Epithelial cell of esophagus (primary cell): ENCODE measurements at regions not wholly inside any gene's neighbourhood (a gene's known extent, or its start where the extent isn't known, plus 50 kb on each side); places are given as distances from the start of the nearest gene placed in this dataset.
"Not testable (repeated sequence)": the region's sequence is repeated elsewhere in the genome, so short reads cannot be mapped to it uniquely, and the experiment has no call there.

Experiments used
- DNase-seq: peaks from one replicate; pipeline ENCODE4 v3.0.0; 2010; ENCODE audit warnings: low read depth
- H3K4me3 ChIP-seq: 2 replicates; pipeline ENCODE4 v1.5.1; 2011; ENCODE audit warnings: mild to moderate bottlenecking, low read length, control low read depth
- TF ChIP-seq, protein P1 (sequence below): IDR thresholded peaks from 2 replicates; pipeline ENCODE4 v1.5.1; 2011; ENCODE audit warnings: low read depth, mild to moderate bottlenecking, low read length, control low read depth, inconsistent platforms; ENCODE audit not compliant: insufficient read depth; ENCODE audit errors: missing control alignments

DNA sequence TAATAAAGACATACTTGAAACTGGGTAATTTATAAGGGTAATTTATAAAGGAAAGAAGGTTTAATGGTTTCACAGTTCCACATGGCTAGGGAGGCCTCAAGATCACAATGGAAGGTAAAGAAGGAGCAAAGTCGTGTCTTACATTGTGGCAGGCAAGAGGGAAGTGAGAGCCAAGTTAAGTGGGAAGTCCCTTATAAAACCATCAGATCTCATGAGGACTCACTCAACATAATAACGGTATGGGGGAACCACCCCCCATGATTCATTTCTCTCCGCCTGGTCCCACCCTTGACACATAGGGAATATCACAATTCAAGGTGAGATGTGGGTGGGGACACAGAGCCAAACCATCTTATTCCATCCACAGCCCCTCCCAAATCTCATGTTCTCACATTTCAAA, 76.8 kb upstream of the ZNF678 start:
- no peak for DNase-seq
- TF ChIP-seq, protein P1, sequence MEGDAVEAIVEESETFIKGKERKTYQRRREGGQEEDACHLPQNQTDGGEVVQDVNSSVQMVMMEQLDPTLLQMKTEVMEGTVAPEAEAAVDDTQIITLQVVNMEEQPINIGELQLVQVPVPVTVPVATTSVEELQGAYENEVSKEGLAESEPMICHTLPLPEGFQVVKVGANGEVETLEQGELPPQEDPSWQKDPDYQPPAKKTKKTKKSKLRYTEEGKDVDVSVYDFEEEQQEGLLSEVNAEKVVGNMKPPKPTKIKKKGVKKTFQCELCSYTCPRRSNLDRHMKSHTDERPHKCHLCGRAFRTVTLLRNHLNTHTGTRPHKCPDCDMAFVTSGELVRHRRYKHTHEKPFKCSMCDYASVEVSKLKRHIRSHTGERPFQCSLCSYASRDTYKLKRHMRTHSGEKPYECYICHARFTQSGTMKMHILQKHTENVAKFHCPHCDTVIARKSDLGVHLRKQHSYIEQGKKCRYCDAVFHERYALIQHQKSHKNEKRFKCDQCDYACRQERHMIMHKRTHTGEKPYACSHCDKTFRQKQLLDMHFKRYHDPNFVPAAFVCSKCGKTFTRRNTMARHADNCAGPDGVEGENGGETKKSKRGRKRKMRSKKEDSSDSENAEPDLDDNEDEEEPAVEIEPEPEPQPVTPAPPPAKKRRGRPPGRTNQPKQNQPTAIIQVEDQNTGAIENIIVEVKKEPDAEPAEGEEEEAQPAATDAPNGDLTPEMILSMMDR = no peak
- no peak overlapping the region for H3K4me3 ChIP-seq

DNA sequence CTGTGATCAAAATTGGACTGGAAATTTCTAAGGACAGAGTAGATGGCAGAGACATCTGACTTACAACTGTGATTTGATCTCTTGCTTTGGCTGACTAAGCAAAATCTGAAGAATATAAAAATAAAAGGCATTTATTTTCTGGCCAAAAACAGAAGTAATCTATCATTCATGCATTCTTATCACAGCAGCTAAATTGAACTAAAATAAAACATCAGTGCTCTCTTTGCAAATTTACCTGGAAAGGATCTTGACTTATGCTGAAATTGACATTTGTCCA, 81.4 kb upstream of the ZNF678 start:
- TF ChIP-seq, protein P1 = no peak
- H3K4me3 ChIP-seq = no peak overlapping the region
- no peak for DNase-seq

DNA sequence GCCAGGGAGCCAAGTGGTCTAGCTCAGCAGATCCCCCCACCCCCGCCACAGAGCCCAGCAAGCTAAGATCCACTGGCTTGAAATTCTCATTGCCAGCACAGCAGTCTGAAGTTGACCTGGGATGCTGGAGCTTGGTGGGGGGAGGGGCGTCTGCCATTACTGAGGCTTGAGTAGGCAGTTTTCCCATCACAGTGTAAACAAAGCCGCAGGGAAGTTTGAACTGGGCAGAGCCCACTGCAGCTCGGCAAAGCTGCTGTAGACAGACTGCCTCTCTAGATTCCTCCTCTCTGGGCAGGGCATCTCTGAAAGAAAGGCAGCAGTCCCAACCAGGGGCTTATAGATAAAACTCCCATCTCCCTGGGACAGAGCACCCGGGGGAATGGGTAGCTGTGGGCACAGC, 89.3 kb upstream of the ZNF678 start:
- H3K4me3 ChIP-seq, DNase-seq: not testable (repeated sequence)

DNA sequence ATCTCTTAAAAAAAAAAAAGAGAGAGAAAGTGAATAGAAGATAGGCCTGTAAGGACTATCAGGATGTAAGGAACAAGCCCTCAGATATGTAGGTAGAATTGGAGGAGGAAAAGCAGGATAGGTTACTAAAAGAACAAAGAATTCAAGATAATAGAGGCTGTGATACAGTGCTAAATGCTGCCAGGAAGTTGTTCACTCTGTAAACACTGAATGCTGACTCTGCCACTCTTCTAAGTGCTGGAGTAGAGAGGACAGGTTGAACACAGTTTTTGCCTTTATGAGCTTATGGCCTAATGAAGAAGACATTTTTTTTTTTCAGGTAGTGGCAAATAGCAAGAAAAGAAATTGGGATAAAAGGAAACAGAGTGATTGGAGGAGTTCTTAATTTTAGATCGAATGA, 90.6 kb upstream of the ZNF678 start:
- TF ChIP-seq, protein P1 = no peak
- DNase-seq = no peak
- H3K4me3 ChIP-seq = no peak overlapping the region

DNA sequence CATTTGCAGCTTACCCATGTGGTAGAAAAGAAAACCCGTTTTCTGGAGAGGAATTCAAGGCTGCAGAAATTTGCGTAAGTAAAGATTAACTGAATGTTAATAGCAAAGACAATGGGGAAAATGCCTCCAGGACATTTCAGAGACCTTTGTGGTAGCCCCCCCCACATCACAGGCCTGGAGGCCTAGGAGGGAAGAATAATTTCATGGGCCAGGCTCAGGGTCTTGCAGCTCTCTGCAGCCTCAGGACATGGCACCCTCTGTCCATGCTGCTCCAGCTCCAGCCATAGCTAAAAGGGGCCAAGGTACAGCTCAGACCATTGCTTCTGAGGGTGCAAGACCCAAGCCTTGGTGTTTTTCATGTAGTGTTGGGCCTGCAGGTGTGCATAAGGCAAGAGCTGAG, 92.7 kb upstream of the ZNF678 start:
- TF ChIP-seq, protein P1 = no peak
- H3K4me3 ChIP-seq = no peak overlapping the region
- no peak for DNase-seq

DNA sequence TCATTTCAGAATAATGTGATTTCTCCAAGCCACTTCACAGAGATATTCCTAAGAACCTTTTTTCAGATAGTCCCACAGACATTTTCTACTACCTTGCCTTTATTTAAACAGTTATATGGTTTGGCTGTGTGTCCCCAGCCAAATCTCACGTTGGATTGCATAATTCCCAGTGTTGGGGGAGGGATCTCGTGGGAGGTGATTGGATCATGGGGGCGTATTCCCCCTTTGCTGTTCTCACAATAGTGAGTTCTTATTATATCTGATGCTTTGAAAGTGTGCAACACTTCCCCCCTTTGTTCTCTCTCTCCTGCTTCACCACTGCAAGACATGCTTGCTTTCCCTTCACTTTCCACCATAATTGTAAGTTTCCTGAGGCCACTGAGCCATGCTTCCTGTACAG, 93.6 kb upstream of the ZNF678 start:
- DNase-seq = no peak
- TF ChIP-seq, protein P1 = no peak
- no peak overlapping the region for H3K4me3 ChIP-seq

DNA sequence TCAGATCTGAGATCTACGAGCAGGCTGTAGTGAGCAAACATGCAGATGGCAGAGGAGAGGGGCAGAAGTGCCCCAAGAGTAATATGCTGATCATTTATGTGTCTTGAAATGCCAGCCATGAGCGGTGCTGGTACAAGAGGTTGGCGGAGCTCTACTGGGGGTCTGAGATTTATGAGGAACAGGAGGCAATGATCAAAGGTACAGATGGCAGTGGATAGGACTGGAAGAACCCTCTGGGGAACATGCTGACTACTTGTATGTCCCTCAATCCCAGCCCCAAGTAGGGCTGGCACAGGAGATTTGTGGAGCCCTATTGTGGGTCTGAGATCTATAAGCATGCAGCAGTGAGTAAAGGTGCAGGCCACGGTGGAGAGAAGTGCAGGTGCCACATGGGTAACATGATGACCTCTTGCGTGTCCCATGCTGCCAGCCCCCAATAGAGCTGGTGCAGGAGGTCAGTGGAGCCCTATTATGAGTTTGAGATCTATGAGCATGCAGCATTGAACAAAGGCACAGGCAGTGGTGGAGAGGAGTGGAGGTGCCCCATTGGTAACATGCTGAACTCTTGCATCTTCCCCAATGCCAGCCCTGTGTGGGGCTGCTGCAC, 97.2 kb upstream of the ZNF678 start:
- no peak for DNase-seq
- TF ChIP-seq, protein P1 = no peak
- H3K4me3 ChIP-seq = no peak overlapping the region
